Hepatic stellate cell (primary cell): ENCODE measurements at regions not wholly inside any gene's neighbourhood (a gene's known extent, or its start where the extent isn't known, plus 50 kb on each side); places are given as distances from the start of the nearest gene placed in this dataset.
"Not testable (repeated sequence)": the region's sequence is repeated elsewhere in the genome, so short reads cannot be mapped to it uniquely, and the experiment has no call there.

ENCODE experiments used
- DNase-seq: peaks from one replicate; pipeline ENCODE4 v3.0.0; 2011; ENCODE audit warnings: low spot score

DNA sequence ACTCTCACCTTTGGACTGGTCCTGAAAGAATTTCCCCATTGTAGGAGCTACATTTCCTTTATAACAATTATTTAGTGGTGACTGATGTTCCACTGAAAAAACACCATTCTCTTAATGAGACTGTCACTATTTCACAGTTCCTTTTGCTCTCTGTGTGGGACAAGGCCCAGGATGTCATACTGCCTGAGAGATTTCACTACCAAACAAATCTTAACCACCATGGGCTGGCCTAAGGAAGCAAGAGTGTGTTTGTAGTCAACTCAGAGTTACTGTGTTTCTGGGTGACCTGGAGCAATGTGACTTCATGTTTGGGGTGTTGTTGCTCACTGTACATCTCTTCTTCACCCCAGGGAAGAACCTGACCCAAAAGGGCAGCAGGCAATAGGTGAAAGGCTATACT is 50.1 kb upstream of the ZNF608 start:
- no peak for DNase-seq

DNA sequence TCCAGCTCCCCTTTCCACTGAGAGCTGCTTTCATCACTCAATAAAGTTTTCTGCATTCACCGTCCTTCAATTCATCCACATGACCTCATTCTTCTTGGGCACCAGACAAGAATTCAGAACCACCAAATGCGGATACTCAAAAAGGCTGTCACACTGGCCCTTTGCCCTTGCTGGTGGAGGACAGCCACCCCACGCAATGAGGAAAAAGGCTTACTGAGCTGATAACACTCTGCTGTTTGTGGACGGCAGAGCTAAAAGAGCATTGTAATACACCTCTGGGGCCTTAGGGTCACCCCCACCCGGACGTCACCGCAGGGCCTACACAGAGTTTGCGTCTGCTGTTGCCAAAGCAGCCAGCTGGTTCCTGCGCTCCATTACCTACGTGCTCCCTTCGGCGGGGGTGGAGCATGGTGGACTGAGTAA is 51.2 kb upstream of the ZNF608 start:
- DNase-seq: no peak

DNA sequence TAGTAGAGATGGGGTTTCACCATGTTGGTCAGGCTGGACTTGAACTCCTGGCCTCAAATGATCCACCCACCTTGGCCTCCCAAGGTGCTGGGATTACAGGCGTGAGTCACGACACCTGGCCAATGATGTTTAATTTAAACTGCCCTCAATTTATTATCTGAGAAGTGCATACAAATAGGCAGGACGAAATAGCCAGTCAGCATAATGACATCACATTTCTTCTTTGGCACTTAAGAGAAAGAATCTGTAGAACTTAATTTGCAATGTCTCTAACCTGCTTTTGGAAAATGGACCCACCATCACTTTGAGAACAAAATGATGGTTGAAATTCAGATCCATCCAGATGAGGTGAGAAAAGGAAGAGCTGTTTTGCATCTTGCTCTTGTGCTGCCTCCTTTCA is 52.5 kb upstream of the ZNF608 start:
- DNase-seq: no peak

DNA sequence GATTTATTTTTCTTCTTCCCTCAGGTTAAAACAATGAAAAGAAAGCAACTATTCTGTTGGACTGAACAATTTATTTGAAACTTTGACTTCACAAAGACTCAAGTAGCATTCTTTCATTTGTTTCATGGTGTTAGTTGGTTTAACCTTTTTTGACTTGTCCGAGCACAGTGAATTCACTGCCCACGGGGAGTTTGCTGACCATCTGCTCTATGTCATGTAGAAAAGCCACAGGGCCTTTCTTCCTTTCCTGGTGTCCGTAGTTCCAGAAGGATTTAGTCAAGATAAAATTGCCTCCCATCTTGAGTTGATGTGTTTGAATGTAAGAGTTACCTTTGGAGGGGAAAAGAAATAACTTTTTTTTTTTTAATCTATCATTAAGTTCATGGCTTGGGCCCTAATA is 55.1 kb upstream of the ZNF608 start:
- DNase-seq: no peak

DNA sequence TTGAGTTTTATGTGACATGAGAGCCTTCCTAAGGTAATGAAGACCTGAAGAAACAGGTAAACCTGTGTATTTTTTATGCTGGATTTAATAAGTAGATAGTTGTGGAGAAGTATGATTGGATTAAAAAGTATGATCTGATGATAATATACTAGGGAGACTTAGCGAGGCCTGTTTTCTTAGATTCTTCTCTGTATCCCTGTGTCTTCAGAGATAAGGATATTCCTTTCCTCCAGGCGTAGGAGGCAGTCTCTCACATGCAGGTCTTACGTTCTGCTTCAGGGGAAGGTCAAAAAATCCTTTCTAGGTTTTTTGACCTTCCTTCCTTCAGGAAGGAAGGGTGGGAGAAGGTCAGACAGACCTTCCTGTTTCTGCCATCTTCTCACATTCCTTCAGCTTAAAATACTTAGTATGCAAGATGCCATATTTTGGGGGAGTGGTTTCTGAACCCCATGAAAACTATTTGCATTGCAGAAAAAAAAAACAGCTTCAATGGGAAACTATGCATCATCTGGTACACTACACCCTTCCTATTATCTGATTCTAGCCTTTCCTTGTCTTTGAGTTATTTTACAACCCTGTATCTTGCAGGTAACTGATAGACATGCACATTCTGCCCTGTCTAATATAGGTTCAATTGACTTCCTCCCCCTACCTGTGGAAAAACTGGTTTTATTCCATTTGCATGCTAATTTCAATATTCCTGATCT is 57.3 kb upstream of the ZNF608 start:
- no peak for DNase-seq

DNA sequence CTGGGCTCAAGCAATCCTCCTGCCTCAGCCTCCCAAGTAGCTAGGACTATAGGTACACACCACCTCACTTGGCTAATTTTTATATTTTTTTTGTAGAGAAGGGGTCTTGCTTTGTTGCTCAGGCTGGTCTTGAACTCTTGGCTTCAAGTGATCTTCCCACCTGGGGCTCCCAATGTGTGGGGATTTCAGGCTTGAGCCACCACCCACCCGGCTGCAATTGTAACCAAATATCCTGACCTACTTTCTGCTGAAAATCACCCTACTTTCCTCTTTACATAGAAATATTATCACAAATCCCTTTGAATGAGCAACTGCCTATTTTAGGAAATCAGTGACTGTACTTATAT is 59.6 kb upstream of the ZNF608 start:
- DNase-seq: no peak

DNA sequence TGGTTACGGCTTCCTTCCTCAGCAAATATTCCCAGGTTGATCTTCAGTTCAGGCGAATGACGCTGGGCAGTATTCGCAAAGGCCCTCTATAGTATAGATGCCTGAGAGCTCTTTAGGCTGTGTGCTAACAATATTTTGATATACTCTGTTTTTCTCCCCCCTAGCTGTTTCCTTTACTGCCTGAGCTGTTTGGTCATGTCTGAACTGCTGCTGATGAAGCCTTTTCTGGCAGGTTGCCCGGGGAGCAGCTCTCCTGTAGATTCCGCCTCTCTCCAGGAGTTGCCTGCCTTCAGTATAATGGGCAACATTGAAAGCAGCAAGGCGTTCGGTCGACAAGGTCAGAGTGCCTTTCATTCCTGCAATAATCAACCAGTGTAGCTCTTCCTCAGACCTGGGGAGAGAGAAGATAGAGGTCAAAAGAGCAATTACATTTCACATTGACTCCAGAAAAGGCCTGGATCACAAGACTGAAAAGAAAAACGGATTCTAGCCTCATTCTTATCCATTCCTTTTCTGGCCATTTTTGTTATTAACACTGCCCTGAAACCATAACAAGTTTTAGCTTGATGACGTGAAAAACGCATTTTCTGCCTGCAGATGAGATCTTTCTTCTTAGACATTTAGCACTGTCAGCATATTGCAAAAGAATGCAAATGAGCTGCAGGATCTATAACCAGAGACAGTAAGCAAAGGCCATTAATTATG is 60.1 kb upstream of the ZNF608 start:
- DNase-seq: peak; percentile 19

DNA sequence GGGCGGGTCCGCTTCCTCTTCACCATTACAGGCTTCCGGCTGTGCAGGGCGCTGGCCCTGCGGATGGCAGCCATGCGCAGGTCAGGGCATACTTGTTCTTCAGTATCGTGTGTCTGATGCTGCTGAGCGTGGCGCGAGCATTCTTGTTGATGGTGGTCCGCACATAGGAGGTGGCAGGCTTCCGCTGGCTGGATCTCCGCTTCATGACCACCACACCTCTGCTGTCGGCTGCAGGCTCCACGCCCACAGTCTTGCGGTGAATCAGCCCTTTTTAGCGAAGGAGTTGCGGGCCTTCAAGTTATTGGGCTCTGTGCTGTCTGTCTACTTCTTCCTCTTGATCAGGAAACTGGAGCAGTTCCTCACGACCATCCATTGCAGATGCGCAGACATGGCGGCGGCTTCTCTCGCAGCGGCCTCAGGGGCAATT is 62.4 kb upstream of the ZNF608 start:
- DNase-seq: no peak

DNA sequence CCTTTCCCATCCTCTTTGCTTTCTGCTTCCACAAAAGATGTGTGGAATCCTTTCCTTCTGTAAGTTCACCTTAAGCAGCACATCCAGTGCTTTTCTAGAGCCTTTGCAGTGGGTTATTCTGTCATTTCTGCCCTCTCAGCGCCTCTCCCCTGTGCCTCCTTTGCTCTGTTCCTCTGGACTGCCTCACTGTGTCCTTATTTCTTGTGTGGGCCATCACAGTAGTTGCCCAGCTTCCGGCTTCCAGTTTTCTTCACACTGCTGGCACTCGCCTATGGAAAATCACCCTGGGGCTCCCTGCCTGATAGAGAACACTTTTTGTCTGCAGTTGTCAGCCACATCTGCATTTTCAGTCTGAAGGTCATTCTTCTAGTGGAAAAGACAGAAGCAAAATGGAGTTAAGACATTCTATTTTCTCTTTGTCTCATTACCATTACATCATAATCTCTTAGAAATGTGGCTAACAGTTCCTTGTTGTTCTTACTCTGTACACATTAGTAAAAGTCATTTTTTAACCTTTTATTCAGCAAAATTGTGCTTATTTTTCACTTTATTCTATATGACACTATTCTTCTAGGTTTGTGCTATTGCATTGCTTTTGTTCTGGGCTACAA is 64.1 kb upstream of the ZNF608 start:
- DNase-seq: no peak

DNA sequence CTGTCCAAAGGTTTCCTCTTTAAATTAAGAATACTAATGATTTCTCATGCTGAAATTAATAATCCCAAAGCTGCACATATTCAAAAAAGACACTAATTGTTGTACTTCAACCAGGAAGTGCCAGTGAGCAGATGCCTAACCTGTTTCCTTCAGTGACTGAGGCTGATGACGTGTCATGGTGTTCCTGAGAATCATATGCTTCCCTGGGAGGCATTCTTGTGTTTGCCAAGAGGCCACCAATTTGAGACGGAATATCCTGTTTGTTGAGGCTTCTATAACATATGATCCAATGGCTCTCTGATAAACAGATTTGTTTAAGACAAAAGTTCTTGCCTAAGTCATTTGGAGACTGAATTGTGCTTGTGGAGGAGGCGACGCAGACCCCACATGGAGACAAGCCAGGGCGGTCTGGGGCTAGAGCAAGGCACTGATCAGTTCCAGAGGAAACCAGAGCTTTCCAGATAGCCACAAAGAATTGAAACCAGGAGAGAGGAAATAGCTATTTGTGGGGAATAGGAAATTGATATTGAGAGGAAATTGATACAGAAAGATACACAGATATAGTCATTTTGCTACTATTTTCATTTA is 66.4 kb upstream of the ZNF608 start:
- no peak for DNase-seq

DNA sequence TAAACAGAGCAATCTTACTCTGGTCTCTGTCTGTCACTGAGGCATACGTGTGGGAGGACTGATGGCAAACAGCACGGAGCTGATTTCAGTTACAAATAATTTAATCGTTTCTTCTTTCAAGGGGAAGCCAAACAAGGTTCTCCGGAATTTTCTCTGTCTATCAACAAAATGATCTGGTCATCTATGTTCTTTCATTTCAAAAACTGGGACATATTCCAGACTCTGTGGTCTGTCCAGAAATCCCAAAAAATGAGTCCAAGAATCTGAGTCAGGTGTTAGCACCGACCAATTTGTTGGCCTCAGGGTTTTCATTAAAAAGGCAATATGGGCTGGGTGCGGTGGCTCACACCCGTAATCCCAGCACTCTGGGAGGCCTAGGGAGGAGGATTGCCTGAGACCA is 69.9 kb upstream of the ZNF608 start:
- DNase-seq: no peak

DNA sequence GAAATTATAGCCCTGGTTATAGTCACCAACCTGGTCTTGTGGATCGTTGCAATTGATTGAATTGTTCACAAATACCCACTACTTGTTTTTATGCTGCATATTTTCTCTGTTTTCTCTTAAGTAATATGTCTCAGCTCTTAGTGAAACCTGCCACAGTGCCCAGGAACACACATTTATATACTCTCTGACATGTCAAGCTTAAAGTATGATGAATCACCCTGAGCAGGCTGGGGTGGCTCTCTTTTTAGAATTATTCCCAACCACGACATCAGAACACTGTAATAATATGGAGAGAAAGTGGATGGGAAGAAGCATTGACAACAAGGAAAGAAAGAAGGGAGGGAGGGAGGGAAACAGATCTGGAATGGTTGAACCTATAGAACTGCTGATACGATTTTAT is 72.8 kb upstream of the ZNF608 start:
- no peak for DNase-seq

DNA sequence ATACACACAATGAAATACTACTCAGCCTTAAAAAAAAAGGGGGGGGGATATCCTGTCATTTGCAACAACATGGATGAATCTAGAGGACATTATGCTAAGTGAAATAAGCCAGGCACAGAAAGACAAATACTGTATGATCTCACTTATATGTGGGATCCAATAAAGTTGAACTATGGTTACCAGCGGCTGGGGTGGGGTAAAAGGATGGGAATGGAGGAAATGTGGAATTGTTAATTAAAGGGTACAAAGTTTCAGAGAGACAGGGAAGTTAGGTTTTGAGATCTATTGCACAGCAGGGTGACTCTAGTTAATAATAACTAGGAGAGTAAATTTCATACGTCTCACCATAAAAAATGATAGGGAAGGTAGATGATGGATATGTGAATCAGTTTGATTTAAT is 76.2 kb upstream of the ZNF608 start:
- DNase-seq: no peak

DNA sequence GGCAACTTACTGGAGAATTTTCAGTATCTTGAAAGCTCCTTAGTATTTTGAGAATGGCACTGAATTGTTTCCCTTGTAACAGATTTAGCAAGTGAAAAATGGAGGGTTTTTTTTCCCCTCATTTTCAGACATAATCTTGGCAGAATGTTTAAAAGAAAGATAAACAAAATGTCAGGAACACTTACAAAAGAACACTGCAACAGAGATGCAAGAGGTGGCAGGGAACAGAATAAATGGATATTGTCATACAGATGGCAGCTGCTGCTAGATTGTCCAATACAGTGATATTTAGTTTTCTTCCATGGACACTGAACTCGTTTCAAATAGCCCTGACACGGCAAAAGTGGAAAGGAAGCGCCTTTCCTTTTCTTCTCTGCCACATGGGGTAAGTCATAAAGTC is 76.9 kb upstream of the ZNF608 start:
- DNase-seq: no peak

DNA sequence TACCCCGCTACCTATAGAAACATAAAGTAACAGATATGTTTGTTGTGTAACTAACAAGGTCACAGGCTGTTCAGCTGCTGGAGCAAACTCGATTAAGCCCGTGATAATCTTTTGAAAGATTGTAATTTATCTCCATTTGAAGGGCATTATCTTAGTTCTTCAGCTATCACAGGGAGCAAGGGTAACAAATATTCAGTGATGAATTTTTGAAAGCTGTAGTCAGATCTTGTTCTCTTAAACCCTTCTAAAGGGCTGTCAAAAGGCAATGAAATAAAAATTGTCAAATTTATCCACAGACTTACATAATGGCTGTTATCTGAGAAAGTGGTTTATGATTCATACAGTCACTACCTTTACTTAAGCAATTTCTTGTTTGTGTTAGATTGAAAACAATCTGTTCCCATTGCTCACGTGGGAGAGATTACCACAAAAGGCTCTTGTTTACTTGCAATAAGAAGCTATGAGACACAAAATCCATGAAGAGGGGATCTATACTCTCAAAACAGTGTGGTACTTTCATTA is 78.3 kb upstream of the ZNF608 start:
- no peak for DNase-seq

DNA sequence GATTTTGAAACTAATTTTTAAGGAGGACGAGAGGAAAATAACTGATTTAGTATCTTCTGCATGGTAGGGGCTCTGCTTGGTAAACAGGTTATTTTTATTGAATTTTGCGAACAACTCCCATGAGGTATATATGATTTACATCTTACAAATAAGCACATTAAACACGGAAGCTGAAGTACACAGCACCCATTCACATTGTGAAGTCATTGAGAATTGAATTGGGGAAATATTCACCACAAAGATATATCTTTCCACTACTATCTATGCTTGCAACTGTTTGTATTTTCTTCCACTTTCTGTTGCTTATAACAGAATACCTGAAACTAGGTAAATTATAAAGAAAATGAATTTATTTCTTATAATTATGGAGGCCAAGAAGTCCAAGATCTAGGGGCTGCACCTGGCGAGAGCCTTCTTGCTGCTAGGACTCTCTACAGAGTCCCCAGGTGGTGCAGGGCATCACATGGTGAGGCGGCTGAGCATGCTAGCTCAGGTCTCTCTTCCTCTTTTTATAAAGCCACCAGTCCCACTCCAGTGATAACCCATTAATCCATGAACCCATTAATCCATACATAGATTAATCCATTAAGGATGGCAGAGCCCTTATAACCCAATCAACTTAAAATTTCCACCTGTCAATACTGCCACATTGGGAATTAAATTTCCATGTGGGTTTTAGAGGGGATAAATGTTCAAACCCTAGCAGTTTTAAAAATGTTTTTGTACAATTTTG is 79.0 kb upstream of the ZNF608 start:
- no peak for DNase-seq

DNA sequence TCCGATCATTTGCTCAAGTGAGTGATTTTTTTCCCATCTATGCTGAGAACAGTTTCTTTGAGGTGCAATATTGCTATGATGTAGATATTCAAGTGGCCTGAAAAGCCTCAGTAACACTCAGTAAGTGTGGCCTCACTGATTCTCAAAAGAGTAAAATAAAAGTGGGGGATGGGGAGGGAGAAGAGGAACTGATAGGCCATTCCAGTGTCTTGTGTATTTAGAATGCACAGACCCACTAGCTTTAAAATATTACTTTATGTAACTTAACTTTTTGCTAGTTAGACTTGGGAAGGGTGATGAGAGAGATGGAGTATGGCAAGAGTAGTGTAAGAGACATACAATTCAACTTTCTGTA is 79.5 kb upstream of the ZNF608 start:
- no peak for DNase-seq

DNA sequence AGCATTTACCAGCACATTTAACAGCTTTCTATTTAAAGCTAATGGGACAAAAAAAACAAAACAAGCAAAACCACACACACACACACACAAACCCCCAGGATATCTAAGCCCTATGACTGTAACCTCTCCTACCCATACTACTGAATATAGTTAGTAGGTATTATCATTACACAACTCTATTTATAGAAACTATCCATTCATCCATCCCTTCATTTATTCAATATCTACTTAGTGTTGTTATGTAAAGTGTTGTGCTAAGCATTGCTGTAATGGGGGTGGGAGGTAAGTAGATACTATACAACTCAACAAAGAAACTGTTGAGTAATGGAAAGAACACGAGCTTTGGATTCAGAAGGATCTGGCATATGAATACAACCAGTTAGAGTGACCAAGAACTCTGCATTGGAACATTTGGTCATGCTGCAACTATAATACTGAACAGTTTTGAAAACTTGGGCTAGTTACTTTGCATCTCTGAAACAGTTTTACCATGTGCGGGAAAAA is 82.3 kb upstream of the ZNF608 start:
- DNase-seq: no peak

DNA sequence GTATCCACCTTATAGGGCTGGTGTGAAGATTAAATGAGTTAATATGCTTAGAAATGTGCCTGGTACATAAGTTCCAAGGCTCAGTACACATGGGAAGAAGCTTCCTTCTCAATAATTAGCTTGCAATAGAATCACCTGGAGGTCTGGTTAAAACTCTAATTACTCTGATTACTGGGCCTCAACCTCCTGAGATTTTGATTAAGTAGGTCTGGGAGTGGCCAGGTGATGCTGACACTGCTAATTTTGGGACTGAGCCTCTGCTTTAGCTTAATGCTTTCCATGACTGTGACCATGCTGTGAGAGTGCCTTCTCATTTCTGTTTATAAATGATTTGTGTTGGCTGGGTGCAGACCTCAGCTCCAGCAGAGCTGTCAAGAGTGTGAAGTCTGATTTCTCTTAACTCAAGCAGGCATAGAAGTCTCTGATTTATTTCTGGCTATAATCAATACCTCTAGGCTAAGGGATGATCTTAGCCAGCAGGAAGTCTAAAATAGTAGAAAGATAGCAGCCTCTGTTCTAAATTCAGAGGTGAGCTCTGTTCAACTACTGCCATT is 85.3 kb upstream of the ZNF608 start:
- DNase-seq: no peak

DNA sequence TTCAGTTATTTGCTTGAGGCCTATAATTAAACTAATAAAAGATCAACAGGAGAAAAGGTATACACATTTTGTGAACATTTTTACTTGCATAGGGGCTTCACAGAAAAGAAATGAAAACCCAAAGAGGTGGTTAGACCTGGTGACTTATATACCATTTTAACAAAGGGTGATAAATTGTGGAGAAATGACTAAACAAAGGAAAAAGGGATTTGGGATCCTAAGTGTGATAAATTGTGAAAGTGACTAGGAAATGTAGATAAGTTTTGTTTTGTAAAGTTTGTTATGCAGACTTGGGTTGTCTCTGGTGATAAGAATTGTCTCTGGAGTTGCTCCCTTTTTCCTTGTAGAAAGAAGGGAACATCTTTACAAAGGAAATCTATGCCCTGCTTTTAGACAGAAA is 86.1 kb upstream of the ZNF608 start:
- no peak for DNase-seq

DNA sequence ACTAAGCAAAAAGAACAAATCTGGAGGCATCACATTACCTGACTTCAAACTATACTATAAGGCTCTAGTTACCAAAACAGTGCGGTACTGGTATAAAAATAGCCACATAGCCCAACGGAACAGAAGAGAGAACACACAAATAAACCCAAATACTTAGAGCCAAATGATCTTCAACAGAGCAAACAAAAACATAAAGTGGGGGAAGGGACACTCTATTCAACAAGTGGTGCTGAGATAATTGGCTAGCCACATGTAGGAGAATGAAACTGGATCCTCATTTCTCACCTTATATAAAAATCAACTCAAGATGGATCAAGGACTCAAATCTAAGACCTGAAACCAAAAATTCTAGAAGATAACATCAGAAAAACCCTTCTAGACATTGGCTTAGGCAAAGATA is 89.9 kb upstream of the ZNF608 start:
- DNase-seq: not testable (repeated sequence)
